Endothelial cell of umbilical vein (primary cell): ENCODE measurements at regions not wholly inside any gene's neighbourhood (a gene's known extent, or its start where the extent isn't known, plus 50 kb on each side); places are given as distances from the start of the nearest gene placed in this dataset.

Experiments used
- BruUV-seq: library from RNA; stranded (reverse); fragments of 400-500 nt; replicated peaks from 2 replicates; lab custom pipeline; 2021; lab: Mats Ljungman, UMichigan
- CTCF ChIA-PET: fragments of 300-600, 350-600 bp; sonication (Branson Sonifier 250); formaldehyde crosslinking; loops from one replicate; lab custom pipeline; 2021; ENCODE audit warnings: antibody characterized with exemption, inconsistent platforms; lab: Charles Lee
- POLR2A ChIA-PET: fragments of 300-600, 350-600 bp; sonication (Branson Sonifier 250); formaldehyde crosslinking; loops from one replicate; lab custom pipeline; 2021; ENCODE audit warnings: antibody characterized with exemption, inconsistent platforms; lab: Charles Lee
- DNase-seq: peaks from one replicate; pipeline ENCODE4 v3.0.0-alpha.2; 2011; ENCODE audit warnings: low read depth, low spot score
- FAIRE-seq: peaks from 2 replicates; lab custom pipeline; 2011; peaks lifted over from hg19 to GRCh38; lab: Jason Lieb, UNC
- H2AFZ ChIP-seq: 2 replicates; pipeline ENCODE4 v1.6.0; 2012; ENCODE audit warnings: low read depth, low read length, control low read depth, inconsistent platforms
- H3K27ac ChIP-seq: 2 replicates; pipeline ENCODE4 v1.5.1; 2011; ENCODE audit warnings: low read depth, mild to moderate bottlenecking, control low read depth, low read length, moderate library complexity; ENCODE audit not compliant: insufficient read depth
- H3K27me3 ChIP-seq, 2 experiments: 2 replicates each; pipeline versions ENCODE4 v1.6.0 to v1.6.1; 2011; ENCODE audit warnings: low read length in 2 of 2, mixed read lengths in 1 of 2; ENCODE audit not compliant: control insufficient read depth in 2 of 2, insufficient read depth in 2 of 2
- H3K36me3 ChIP-seq, 2 experiments: 2 replicates in 1 of 2; 3 replicates in 1 of 2; pipeline ENCODE4 v1.5.1; 2011; ENCODE audit warnings: low read length in 2 of 2, mild to moderate bottlenecking in 1 of 2, moderate library complexity in 1 of 2; ENCODE audit not compliant: control insufficient read depth in 2 of 2, insufficient read depth in 2 of 2; ENCODE audit errors: extremely low read depth in 1 of 2
- H3K4me1 ChIP-seq: 3 replicates; pipeline ENCODE4 v1.5.1; 2011; ENCODE audit warnings: mild to moderate bottlenecking, low read length; ENCODE audit not compliant: control insufficient read depth, insufficient read depth; ENCODE audit errors: extremely low read depth
- H3K4me2 ChIP-seq: 2 replicates; pipeline ENCODE4 v1.6.1; 2011; ENCODE audit warnings: low read length, control low read depth, mixed read lengths; ENCODE audit not compliant: insufficient read depth
- H3K4me3 ChIP-seq, 3 experiments: fragments of 200-600 bp in 1 of 3; sonication (generic), shearing (Covaris generic) in 1 of 3; replicated peaks in 1 of 3; 2 replicates each; pipeline ENCODE4 v1.5.1; 2011 to 2016; ENCODE audit warnings: control low read depth in 3 of 3, low read length in 3 of 3, mild to moderate bottlenecking in 2 of 3, inconsistent platforms in 1 of 3, low read depth in 1 of 3, moderate library complexity in 1 of 3; ENCODE audit not compliant: insufficient read depth in 1 of 3
- H3K79me2 ChIP-seq: 2 replicates; pipeline ENCODE4 v1.6.0; 2012; ENCODE audit warnings: low read length, inconsistent platforms; ENCODE audit not compliant: control insufficient read depth, insufficient read depth
- H3K9ac ChIP-seq: replicated peaks from 2 replicates; pipeline ENCODE3; 2011; ENCODE audit warnings: low read length, control low read depth; ENCODE audit not compliant: insufficient read depth; ENCODE audit errors: extremely low read depth
- H3K9me1 ChIP-seq: replicated peaks from 3 replicates; pipeline ENCODE4 v1.6.0; 2011; ENCODE audit warnings: mild to moderate bottlenecking, low read length; ENCODE audit not compliant: control insufficient read depth, insufficient read depth; ENCODE audit errors: extremely low read depth
- H3K9me3 ChIP-seq: replicated peaks from 2 replicates; pipeline ENCODE4 v1.5.1; 2012; ENCODE audit warnings: low read length, inconsistent platforms; ENCODE audit not compliant: control insufficient read depth, insufficient read depth
- H4K20me1 ChIP-seq: replicated peaks from 2 replicates; pipeline ENCODE3; 2011; ENCODE audit warnings: mild to moderate bottlenecking, low read length; ENCODE audit not compliant: control insufficient read depth, insufficient read depth; ENCODE audit errors: extremely low read depth
- CTCF ChIP-seq, 2 donors: IDR thresholded peaks; 1 replicate in 1 of 2; 2 replicates in 1 of 2; pipeline ENCODE4 v1.5.1; 2011; ENCODE audit warnings: low read length in 2 of 2, mild to moderate bottlenecking in 2 of 2, moderate library complexity in 2 of 2, control low read depth in 1 of 2, inconsistent platforms in 1 of 2, low read depth in 1 of 2; ENCODE audit not compliant: insufficient read depth in 1 of 2; ENCODE audit errors: extremely low read depth in 1 of 2
- EZH2 ChIP-seq: IDR thresholded peaks from 2 replicates; pipeline ENCODE4 v1.6.1; 2012; ENCODE audit warnings: borderline replicate concordance, low read depth, mild to moderate bottlenecking, moderate library complexity, low read length, inconsistent platforms; ENCODE audit not compliant: severe bottlenecking
- FOS ChIP-seq: IDR thresholded peaks from 2 replicates; pipeline ENCODE4 v1.6.1; 2011; ENCODE audit warnings: mild to moderate bottlenecking, low read length, moderate library complexity, borderline replicate concordance; ENCODE audit not compliant: insufficient read depth
- GATA2 ChIP-seq: IDR thresholded peaks from 2 replicates; pipeline ENCODE4 v1.7.0; 2011; ENCODE audit warnings: low read depth, mild to moderate bottlenecking, moderate library complexity, mixed read lengths, low read length; ENCODE audit not compliant: insufficient read length, insufficient read depth
- JUN ChIP-seq: IDR thresholded peaks from 2 replicates; pipeline ENCODE4 v1.6.1; 2011; ENCODE audit warnings: borderline replicate concordance, low read depth; ENCODE audit not compliant: insufficient read length, insufficient read depth
- MAX ChIP-seq: IDR thresholded peaks from 2 replicates; pipeline ENCODE4 v1.6.1; 2011; ENCODE audit not compliant: insufficient read depth, insufficient read length
- MYC ChIP-seq: IDR thresholded peaks from one replicate; pipeline ENCODE4 v1.6.1; 2011; ENCODE audit warnings: mild to moderate bottlenecking, low read depth, low read length
- POLR2AphosphoS5 ChIP-seq: IDR thresholded peaks from 2 replicates; pipeline ENCODE4 v1.6.1; 2012; ENCODE audit warnings: low read depth, mild to moderate bottlenecking, control low read depth, low read length, moderate library complexity; ENCODE audit not compliant: insufficient read depth
- dilution Hi-C: fragments of 300-500 bp; cut with MboI; formaldehyde crosslinking; loops from one replicate; pipeline ENCODE4 v1.15.0; 2019; ENCODE audit warnings: low sequenced_read_pairs; ENCODE audit not compliant: extremely low pct_ligation_motif_present
- intact Hi-C: fragments of 100-400 bp; cut with micrococcal nuclease; formaldehyde crosslinking; loops from one replicate; pipeline ENCODE4 v1.10.0; 2022

- H3K9me1 ChIP-seq, result no peaks in the 10 kb centered on the region
- no peak overlapping the region for H3K4me3 ChIP-seq
- no peaks in the 10 kb centered on the region for H4K20me1 ChIP-seq
- no peak overlapping the region for H2AFZ ChIP-seq
- no peak overlapping the region for H3K4me2 ChIP-seq
- dilution Hi-C loops, result no loop called here
- FAIRE-seq, result no peak
- H3K79me2 ChIP-seq, result no peaks in the 10 kb centered on the region
- peaks cover 5% of the 10 kb centered on the region for H3K9me3 ChIP-seq
- ChIA-PET CTCF (no interaction called here), POLR2A (no interaction called here)
- intact Hi-C loops, result no loop called here
- no peak for DNase-seq
- no peaks in the 10 kb centered on the region for H3K36me3 ChIP-seq
- no peaks in the 10 kb centered on the region for H3K4me1 ChIP-seq
- no peak overlapping the region for H3K9ac ChIP-seq
- no peaks in the 10 kb centered on the region for H3K27me3 ChIP-seq
- TF ChIP-seq CTCF (IDR thresholded peaks at IDR 0.05; ENCODE audit: extremely low read depth in 1 of 2, insufficient read depth in 1 of 2, low read depth in 1 of 2, low read length in 2 of 2) (no peak), MAX (no peak), FOS (no peak), MYC (no peak), EZH2 (no peak)
- BruUV-seq, result no TSS peak
- no peak overlapping the region for H3K27ac ChIP-seq
Observed at GRCh38 chr13:83980331-83980730, 98.1 kb upstream of the SLITRK1 start.

- FAIRE-seq, result no peak
- Histone ChIP-seq H3K4me2 (no peak overlapping the region), H3K4me1 (no peaks in the 10 kb centered on the region), H2AFZ (no peak overlapping the region), H3K9me3 (peaks cover 2% of the 10 kb centered on the region), H4K20me1 (no peaks in the 10 kb centered on the region), H3K27ac (no peak overlapping the region), H3K9me1 (no peaks in the 10 kb centered on the region), H3K9ac (no peak overlapping the region), H3K79me2 (no peaks in the 10 kb centered on the region), H3K36me3 (no peaks in the 10 kb centered on the region), H3K4me3 (no peak overlapping the region), H3K27me3 (no peaks in the 10 kb centered on the region)
- CTCF ChIA-PET, result no interaction called here
- POLR2A ChIA-PET, result no interaction called here
- BruUV-seq, result no TSS peak
- TF ChIP-seq FOS (no peak), CTCF (IDR thresholded peaks at IDR 0.05; ENCODE audit: extremely low read depth in 1 of 2, insufficient read depth in 1 of 2, low read depth in 1 of 2, low read length in 2 of 2) (no peak), JUN (no peak), POLR2AphosphoS5 (no peak), MAX (no peak), EZH2 (no peak), GATA2 (no peak)
- intact Hi-C loops (no loop called here), dilution Hi-C loops (no loop called here)
- DNase-seq, result no peak
Observed at GRCh38 chr13:83975655-83976165, 93.4 kb upstream of the SLITRK1 start.
